CD1c-positive myeloid dendritic cell (primary cell): ENCODE measurements at regions not wholly inside any gene's neighbourhood (a gene's known extent, or its start where the extent isn't known, plus 50 kb on each side); places are given as distances from the start of the nearest gene placed in this dataset.

Source experiments
- DNase-seq: peaks from one replicate; pipeline ENCODE4 v3.0.0-alpha.2; 2016; ENCODE audit errors: extremely low spot score

DNA sequence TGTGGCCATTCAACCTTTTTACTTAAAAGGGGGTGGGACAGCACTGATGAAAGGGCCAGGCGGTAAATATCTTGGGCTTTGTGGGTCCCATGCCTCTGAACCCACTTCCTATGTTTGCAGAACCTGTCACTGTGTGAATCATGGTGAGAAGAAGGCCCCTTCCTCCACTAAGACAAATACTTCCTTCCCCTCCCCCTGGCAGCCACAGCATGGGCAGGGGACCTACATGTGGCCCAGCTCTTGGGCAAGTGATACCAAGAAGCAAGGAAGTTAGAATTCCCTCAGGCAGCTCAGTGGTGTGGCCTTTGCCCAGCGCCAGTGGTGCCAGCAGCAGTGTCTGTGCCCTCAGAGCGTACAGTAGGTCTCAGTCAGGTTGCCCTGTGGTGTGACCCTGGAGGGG is 168.6 kb downstream of the TRIM33 start:
- DNase-seq, result peak; percentile 7

GRCh38 chr1:114341856-114342255 is 169.1 kb downstream of the TRIM33 start:
- DNase-seq, result no peak

GRCh38 chr1:114341299-114341698 is 169.7 kb downstream of the TRIM33 start:
- peak; percentile 20 for DNase-seq

- no peak for DNase-seq
Observed at GRCh38 chr1:114340892-114341291, 170.1 kb downstream of the TRIM33 start.

DNA sequence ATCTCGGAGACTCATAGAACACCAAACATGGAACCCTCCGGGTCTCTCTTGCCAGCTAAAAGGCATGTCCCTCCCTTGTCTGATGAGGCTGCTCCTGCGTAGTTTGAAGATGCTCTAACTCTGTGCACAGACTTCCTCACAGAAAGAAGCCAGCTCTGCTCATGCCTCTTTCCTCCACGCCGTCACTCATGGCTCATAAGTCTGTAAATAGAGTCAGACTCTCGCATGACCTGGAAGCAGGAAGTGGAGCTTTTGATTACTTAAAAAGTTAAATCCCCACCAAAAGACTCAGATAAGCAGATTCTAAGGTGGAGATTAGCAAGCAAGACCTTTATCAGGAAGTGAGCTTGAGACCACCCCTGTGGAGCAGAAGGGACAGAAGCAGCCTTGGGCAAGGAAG is 171.6 kb downstream of the TRIM33 start:
- no peak for DNase-seq

DNA sequence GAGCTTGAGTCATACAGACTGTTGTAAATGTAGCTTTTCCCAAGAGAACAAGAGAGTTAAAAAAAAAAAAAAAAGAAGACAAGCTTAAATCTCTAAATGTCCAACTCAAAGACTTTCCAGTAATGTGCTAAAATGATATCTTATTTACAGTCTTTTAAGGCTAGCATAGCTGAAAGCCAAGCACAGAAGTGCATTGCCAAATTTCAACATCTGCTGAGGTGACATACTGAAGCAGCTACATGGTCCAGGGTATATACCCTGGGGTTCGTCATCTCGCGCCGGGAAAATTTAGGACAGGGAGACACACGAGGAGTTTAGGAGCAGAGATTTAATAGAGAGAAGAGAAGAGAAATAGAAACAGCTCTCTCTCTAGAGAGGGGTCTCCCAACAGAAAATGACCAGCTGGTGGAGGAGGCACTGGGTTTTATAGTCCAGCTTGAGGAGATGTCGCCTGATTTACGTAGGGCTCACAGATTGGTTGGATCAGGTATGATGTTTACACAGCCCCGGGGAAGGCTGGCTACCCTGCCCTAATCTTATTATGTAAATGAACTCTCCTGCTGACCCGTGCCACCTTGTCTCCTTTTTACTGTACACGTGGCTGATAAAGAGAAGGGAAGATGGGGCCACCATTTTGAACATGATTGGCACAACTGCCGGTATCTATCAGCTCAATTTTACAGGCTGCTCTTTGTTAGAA is 172.7 kb downstream of the TRIM33 start:
- DNase-seq, result no peak

GRCh38 chr1:114337417-114337816 is 173.6 kb downstream of the TRIM33 start:
- DNase-seq, result no peak

- no peak for DNase-seq
Observed at GRCh38 chr1:114336360-114336759, 174.6 kb downstream of the TRIM33 start.

DNA sequence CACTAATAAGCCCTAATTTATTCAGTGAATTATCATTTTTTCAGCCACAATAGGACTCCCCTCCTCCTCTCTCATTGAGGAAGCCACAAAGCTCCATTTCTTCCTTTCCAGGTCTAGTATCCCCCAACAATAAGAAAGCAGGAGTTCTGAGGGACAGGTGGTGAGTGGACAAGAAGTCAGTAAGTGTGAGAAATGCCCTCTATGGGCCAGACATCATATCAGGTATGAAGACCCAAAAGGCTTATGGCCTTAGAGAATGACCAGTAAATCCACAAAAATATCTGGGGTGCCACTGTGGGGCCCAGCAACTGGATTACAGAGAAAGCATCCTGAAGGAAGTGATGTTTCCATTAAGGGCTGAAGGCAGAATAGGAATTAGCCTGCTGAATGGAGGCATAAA is 175.7 kb downstream of the TRIM33 start:
- no peak for DNase-seq

- DNase-seq, result no peak
Observed at GRCh38 chr1:114334297-114334696, 176.7 kb downstream of the TRIM33 start.

GRCh38 chr1:114333690-114334089 is 177.3 kb downstream of the TRIM33 start:
- DNase-seq, result no peak

GRCh38 chr1:114331936-114332335 is 178.3 kb upstream of the SYT6 start:
- no peak for DNase-seq

GRCh38 chr1:114330451-114330983 is 176.8 kb upstream of the SYT6 start:
- DNase-seq, result no peak

DNA sequence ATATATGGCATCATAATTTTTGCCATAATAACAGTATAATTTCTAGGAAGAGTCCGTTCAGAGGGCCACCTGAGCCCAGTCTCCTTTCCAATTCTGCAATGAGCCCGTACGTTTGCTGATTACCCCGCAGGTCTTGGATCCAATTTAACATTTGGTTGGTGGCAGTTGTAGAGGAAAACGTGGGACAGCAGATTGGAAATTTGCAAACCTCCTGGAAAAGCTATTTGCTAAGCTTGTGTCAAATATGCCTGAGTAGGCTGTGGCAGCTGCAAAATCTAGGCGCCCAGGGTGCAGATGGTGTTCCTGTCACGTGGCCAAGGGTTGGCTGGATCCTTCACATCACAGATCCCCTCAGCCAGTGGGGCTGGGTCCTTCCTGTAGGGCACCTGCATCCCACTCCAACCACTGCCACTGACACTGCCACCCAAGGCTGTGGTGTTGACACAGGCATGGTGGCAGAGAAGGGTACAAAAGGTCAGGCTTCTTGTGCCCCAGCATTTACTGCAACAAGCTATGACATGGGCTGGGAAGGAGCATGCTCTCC is 174.8 kb upstream of the SYT6 start:
- no peak for DNase-seq

GRCh38 chr1:114324662-114324965 is 170.9 kb upstream of the SYT6 start:
- DNase-seq, result no peak

DNA sequence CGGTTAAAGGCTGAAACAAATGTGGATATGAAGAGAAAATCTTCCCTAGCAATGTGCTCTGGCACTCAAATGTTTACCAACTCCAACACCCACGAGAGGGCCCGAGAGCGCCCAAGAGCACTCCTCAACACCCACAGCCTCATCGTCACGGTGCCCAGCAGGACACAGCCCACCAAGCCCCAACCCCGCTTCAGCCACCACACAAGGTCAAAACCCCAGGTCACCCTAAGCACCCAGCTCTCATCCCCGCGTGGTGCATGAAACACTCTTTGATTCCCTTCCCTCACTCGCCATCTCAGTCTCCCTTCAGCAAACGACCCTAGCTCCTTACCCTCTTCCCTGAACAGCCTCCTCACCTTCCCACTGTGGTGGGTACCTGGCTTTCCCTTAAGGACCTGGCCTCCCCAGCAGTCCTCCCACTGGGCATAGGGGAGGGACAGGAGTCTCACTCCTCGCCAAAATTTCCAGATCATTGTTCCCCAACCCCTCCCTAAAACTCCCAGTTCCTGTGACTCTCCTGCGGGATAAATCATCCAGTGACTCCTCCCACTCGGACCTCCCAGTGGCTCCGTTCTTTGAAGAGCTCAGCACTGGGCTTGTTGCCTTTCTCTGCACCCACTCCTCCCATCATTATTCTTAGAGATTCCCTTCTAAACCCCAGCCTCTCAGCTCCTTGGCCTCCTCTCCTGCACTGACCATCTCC is 170.4 kb upstream of the SYT6 start:
- no peak for DNase-seq

DNA sequence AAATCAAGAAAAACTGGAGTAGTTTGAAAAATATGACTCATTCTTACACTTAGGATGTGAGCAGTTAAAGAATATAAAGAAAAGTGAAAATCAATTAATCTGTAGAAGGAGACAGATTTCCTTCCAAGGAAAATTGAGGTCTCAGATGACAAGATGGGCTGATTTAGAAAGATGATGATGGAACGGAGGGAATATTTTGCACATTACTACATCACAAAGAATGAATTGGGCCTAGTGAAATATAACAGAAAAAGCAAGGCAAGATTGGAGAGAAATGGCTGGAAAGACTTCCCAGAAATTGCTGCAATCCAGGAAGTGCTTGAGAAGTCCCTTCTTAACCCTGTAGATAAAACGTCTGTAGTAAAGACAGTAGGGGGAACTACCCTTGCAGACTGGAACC is 169.1 kb upstream of the SYT6 start:
- no peak for DNase-seq

GRCh38 chr1:114322207-114322606 is 168.5 kb upstream of the SYT6 start:
- DNase-seq, result no peak

DNA sequence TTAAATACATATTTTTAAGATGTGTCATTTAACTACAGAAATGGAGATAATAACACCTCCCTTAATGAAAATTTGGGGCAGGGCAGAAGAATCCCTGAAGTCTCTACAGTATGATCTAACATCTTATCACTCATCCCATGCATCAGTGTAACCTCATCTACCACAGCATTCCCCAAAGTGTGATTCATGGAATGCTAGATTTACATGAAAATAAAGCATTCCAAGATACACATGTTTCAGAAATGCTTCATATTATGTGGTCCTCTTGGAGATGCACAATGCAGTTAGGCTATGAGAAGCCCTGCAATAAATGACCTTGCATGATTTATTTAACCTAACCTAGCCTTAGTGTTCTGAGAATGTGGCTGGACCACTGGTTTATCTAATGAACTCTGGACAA is 166.9 kb upstream of the SYT6 start:
- no peak for DNase-seq

GRCh38 chr1:114319418-114319817 is 165.7 kb upstream of the SYT6 start:
- no peak for DNase-seq

- DNase-seq, result no peak
Observed at GRCh38 chr1:114318961-114319360, 165.3 kb upstream of the SYT6 start.

DNA sequence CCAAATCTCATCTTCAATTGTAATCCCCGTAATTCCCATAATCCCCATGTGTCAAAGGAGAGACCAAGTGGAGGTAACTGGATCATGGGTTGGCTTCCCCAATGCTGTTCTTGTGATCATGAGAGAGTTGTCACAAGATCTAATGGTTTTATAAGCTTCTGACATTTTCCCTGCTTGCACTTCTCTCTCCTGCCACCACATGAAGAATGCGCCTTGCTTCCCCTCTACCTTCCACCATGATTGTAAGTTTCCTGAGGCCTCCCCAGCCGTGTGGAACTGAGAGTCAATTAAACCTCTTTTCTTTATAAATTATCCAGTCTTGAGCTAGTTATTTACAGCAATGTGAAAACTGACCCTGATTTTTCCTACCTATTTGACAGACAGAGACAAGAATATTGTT is 162.5 kb upstream of the SYT6 start:
- no peak for DNase-seq

DNA sequence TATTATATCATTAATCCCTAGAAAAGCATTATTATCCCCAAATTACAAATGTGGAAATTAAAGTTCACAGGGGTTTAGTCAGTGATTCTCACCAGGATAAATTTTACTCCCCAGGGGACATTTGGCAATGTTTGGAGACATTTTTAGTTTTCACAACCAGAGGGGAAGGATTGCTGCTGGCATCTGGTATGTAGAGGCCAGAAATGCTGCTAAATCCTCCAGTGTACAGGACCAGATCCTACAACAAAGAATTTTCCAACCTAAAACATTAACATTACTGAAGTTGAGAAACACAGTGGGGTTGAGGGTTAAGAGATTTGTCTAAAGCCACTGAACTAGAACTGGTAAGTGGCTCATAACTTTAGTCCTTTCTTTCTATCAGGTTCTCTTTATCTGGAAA is 162.0 kb upstream of the SYT6 start:
- DNase-seq, result no peak
